Epidermal melanocyte (primary cell): ENCODE measurements at regions not wholly inside any gene's neighbourhood (a gene's known extent, or its start where the extent isn't known, plus 50 kb on each side); places are given as distances from the start of the nearest gene placed in this dataset.

Experiments used
- DNase-seq: peaks from one replicate; pipeline ENCODE4 v3.0.0; 2011; ENCODE audit warnings: low spot score; ENCODE audit not compliant: insufficient read length

- DNase-seq = peak; percentile 41
Observed at GRCh38 chr13:99123101-99124045, 77.3 kb upstream of the UBAC2 start.

- DNase-seq = no peak
Observed at GRCh38 chr13:99124046-99124400, 76.6 kb upstream of the UBAC2 start.

- DNase-seq = no peak
Observed at GRCh38 chr13:99124794-99125316, 75.8 kb upstream of the UBAC2 start.

GRCh38 chr13:99125326-99125915, 75.2 kb upstream of the UBAC2 start:
- no peak for DNase-seq

DNA sequence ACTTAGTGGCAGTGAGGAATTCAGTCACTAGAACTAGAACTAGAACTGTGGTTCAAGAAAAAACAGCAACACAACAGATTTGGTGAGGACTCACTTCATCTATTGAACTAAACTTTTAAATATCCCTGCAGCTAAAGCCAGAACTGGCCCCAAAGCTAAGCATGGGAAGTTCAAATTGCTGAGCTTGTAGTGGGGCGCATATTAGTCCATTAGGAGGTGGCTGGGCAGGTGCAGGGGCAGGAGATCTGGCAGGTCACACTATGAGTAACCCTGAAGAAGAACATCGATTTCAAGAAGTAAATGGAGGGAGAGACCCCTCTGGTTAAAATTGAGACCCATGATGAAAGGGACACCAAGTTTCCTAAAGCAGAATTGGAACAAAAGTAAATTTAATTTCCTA, 73.8 kb upstream of the UBAC2 start:
- DNase-seq = no peak

GRCh38 chr13:99129050-99129449, 71.6 kb upstream of the UBAC2 start:
- DNase-seq = no peak

DNA sequence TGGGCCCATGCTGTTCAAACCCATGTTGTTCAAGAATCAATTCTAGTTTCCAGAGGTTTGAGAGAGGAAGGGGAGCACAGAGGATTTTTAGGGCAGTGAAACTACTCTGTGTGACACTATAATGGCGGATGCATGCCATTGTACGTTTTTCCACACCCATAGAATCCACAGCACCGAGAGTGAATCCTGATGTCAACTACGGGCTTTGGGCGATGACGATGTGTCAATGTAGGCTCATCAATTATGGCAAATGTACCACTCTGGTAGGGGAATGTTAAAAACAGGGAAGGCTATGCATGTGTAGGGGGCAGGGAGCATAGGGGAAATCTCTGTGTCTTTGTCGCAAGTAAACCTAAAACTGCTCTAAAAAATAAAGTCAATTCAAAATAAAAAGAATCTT, 70.7 kb upstream of the UBAC2 start:
- DNase-seq = no peak

DNA sequence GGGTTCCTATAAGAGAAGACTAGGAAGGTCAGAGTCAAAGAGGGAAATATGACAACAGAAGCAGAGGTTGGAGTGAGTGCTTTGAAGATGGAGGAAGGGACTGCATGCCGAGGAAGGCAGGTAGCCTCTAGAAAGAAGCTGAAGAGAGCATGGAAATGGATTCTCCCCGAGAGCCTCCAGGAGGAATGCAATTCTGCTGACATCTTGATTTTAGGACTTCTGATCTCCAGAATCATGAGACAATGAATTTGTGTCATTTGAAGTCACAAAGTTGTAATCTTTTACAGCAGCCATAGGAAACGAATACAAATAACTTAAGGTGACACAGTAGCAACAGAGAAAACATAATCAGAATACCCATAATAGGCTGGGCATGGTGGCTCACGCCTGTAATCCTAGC, 69.2 kb upstream of the UBAC2 start:
- no peak for DNase-seq

DNA sequence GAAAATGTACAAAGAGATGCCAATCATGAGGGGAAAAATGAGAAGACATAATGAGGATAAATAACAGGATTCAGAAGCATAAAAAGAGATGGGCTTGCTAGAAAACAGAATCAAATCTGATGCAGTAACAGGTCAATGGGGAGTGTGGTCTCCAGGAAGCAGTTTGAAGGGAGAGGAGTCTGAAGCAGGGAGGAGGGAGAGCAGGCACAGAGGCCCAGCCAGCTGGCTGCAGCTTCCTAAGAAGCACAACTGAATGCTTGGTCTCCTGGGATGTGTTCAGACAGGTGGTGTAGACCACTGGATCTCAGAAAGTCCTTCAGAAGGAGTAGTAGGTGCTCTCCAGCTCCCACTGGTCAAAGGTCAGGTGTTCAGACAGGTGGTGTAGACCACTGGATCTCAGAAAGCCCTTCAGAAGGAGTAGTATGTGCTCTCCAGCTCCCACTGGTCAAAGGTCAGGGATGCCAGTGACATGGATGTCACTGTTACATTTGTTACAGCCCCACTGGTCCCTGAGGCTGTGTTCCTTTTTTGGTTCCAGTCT, 68.3 kb upstream of the UBAC2 start:
- DNase-seq = no peak

DNA sequence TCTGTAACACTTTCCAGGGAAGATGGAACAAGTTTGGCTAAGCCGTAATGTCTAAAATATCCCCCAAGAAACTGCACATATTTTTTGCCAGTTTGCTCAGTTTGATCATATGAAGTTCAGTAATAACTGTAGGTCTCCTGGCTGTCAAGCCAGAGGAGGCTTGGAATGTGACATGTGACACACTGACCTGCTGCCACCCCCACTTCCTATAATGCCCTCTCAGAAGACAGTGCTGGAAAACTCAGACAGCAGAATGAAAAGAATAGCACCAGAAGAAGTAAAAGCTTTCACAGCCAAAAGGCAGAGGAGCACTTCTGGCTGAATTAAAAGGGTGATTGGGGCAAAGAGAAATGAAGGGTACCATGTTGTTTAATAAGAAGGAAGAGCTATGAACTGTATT, 67.4 kb upstream of the UBAC2 start:
- no peak for DNase-seq

DNA sequence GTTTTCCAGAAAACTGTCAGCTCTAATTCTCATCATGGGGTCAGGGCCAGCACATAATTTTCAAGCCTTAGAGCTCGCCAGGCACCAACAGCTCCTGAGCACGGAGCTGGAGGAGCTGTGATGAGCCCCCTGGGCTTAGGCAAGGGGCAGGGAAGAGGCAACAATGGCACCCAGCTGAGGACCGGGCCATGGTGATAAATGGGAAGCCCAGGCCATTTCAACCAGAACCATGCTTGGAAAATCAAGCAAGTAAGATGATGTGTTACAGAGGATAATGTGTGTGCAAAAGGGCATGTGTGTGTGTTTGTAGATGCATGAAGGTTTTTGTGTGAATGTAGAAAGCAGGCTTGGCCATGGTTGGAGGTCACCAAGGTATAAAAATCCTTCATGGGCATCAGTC, 66.8 kb upstream of the UBAC2 start:
- no peak for DNase-seq

DNA sequence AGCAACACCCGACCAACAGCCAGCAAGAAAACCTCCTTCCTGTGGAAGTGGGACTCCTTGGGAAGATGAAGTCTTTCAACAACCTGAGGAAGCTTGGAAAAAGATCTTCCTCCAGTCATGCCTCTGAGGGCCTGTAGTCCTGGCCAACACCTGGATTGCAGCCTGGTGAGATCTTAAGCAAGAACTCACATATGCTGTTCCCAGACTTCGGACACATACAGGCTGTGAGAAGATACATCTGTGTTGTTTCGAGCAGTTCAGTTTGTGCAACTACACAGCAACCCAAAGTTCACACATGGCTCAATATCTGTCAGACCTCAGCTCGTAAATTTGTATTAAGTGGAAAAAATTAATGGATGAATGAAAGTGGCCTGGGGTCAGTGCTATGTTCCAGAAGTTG, 65.1 kb upstream of the UBAC2 start:
- no peak for DNase-seq

DNA sequence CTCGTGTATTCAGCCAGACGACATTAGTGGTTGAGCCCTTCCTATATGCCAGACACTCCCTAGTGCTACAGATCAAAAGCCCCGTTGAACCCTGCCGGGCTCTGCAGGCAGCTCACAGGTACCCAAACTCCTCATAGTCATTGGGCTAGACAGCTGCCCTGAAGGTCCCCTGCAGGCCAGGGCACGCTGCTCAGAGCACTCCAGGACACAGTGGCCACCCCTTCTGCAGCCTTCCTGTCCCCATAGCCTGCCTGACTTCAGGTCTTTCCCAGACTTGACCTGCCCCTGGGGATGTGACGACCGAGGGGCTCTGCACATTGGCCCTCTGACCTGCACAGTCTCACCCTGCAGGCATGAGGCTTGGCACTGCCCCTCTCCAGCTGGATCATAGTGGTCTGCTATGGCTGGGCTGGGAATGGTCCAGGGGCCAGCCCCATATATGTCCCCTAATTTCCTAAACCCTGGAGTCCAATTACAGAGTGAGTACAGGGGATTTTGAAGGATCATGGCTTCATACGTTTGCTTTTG, 64.2 kb upstream of the UBAC2 start:
- DNase-seq = no peak

GRCh38 chr13:99140831-99141230, 59.8 kb upstream of the UBAC2 start:
- DNase-seq = no peak

GRCh38 chr13:99143904-99144303, 56.8 kb upstream of the UBAC2 start:
- no peak for DNase-seq

DNA sequence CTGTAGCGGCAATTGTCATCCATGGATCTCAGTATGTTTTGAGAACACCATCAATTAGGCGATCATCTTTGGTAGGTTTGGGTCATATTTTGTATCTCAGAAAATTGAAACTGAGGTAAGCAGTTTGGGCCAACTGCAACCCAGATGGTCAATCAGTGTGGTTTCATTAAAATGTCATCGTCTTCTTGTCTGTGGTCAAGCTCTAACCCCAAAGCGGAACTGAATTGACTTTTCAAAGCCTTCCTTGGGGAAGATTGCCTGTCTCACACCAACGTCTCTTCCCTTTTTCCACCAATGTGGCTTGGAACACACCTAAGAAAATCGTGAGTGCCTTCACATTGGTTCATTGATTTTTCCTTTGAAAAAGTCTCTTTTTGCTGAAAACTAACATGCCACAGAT, 56.3 kb upstream of the UBAC2 start:
- no peak for DNase-seq

GRCh38 chr13:99145461-99145860, 55.2 kb upstream of the UBAC2 start:
- DNase-seq = no peak

- DNase-seq = peak; percentile 40
Observed at GRCh38 chr13:99150575-99151361, 49.9 kb upstream of the UBAC2 start.
